BJ (cell line): ENCODE measurements at regions not wholly inside any gene's neighbourhood (a gene's known extent, or its start where the extent isn't known, plus 50 kb on each side); places are given as distances from the start of the nearest gene placed in this dataset.

ENCODE experiments used
- CTCF ChIA-PET: fragments of 350-600 bp; formaldehyde crosslinking; extraction: SDS; loops from one replicate; lab custom pipeline; 2021; ENCODE audit warnings: antibody characterized with exemption, inconsistent platforms; lab: Yijun Ruan, JAX
- POLR2A ChIA-PET: fragments of 300-600 bp; sonication (Branson Sonifier 250); formaldehyde crosslinking; extraction: SDS; loops from one replicate; lab custom pipeline; 2021; ENCODE audit warnings: antibody characterized with exemption; lab: Charles Lee
- DNase-seq: peaks from one replicate; pipeline ENCODE4 v3.0.0-alpha.2; 2011; ENCODE audit warnings: low read depth
- H3K27me3 ChIP-seq: 2 replicates; pipeline ENCODE4 v1.6.0; 2011; ENCODE audit warnings: low read length; ENCODE audit not compliant: control insufficient read depth, insufficient read depth
- H3K36me3 ChIP-seq: 2 replicates; pipeline ENCODE4 v1.5.1; 2011; ENCODE audit warnings: low read length; ENCODE audit not compliant: control insufficient read depth, insufficient read depth
- H3K4me3 ChIP-seq: 2 replicates; pipeline ENCODE4 v1.5.1; 2011; ENCODE audit warnings: low read depth, mild to moderate bottlenecking, control low read depth, low read length
- CTCF ChIP-seq: IDR thresholded peaks from 2 replicates; pipeline ENCODE4 v1.5.1; 2011; ENCODE audit warnings: low read depth, mild to moderate bottlenecking, control low read depth, inconsistent platforms, low read length, moderate library complexity; ENCODE audit not compliant: insufficient read depth

- H3K27me3 ChIP-seq = no peaks in the 10 kb centered on the region
- ChIA-PET CTCF (interaction anchor here (0.7 to 1.2 kb wide), 2 partner anchors 17 to 522 kb away, joined by 3 read pairs; no protein-coding TSS in a partner anchor), POLR2A (no interaction called here)
- no peak for TF ChIP-seq CTCF
- H3K4me3 ChIP-seq = no peak overlapping the region
- H3K36me3 ChIP-seq = no peaks in the 10 kb centered on the region
- DNase-seq = no peak
Observed at GRCh38 chr3:117011687-117012250, 302.2 kb downstream of the TUSC7 start.

- TF ChIP-seq CTCF = no peak
- Histone ChIP-seq H3K36me3 (no peaks in the 10 kb centered on the region), H3K27me3 (no peaks in the 10 kb centered on the region), H3K4me3 (no peak overlapping the region)
- no peak for DNase-seq
- ChIA-PET POLR2A (no interaction called here), CTCF (no interaction called here)
Observed at GRCh38 chr3:117016378-117016777, 306.8 kb downstream of the TUSC7 start.

- H3K4me3 ChIP-seq = no peak overlapping the region
- DNase-seq = no peak
- H3K27me3 ChIP-seq = no peaks in the 10 kb centered on the region
- TF ChIP-seq CTCF = no peak
- ChIA-PET CTCF (interaction anchor here (1.0 to 2.4 kb wide), 4 partner anchors 18 to 704 kb away, joined by 4 to 17 read pairs (median 4); no protein-coding TSS in a partner anchor), POLR2A (no interaction called here)
- H3K36me3 ChIP-seq = no peaks in the 10 kb centered on the region
Observed at GRCh38 chr3:117017135-117017894, 307.7 kb downstream of the TUSC7 start.

GRCh38 chr3:117018655-117019054 is 309.1 kb downstream of the TUSC7 start:
- ChIA-PET POLR2A (interaction anchor here (0.8 kb wide), 1 partner anchor 34 kb away, joined by 3 read pairs; no protein-coding TSS in a partner anchor), CTCF (interaction anchor here (0.6 to 2.4 kb wide), 20 partner anchors 8 to 1798 kb away, joined by 3 to 21 read pairs (median 4); no protein-coding TSS in a partner anchor)
- TF ChIP-seq CTCF = no peak
- H3K27me3 ChIP-seq = no peaks in the 10 kb centered on the region
- H3K36me3 ChIP-seq = no peaks in the 10 kb centered on the region
- H3K4me3 ChIP-seq = no peak overlapping the region
- no peak for DNase-seq

- ChIA-PET POLR2A (interaction anchor here (0.8 kb wide), 1 partner anchor 33 kb away, joined by 3 read pairs; no protein-coding TSS in a partner anchor), CTCF (interaction anchor here (0.6 to 2.4 kb wide), 20 partner anchors 9 to 1798 kb away, joined by 3 to 21 read pairs (median 4); no protein-coding TSS in a partner anchor)
- peak; percentile 85 for TF ChIP-seq CTCF
- no peaks in the 10 kb centered on the region for H3K36me3 ChIP-seq
- H3K27me3 ChIP-seq = no peaks in the 10 kb centered on the region
- H3K4me3 ChIP-seq = no peak overlapping the region
- DNase-seq = peak; percentile 33
Observed at GRCh38 chr3:117019082-117019713, 309.6 kb downstream of the TUSC7 start.
